ENCODE measurements at regions not wholly inside any gene's neighbourhood (a gene's known extent, or its start where the extent isn't known, plus 50 kb on each side); places are given as distances from the start of the nearest gene placed in this dataset.
"Not testable (repeated sequence)": the region's sequence is repeated elsewhere in the genome, so short reads cannot be mapped to it uniquely, and the experiment has no call there.

DNA sequence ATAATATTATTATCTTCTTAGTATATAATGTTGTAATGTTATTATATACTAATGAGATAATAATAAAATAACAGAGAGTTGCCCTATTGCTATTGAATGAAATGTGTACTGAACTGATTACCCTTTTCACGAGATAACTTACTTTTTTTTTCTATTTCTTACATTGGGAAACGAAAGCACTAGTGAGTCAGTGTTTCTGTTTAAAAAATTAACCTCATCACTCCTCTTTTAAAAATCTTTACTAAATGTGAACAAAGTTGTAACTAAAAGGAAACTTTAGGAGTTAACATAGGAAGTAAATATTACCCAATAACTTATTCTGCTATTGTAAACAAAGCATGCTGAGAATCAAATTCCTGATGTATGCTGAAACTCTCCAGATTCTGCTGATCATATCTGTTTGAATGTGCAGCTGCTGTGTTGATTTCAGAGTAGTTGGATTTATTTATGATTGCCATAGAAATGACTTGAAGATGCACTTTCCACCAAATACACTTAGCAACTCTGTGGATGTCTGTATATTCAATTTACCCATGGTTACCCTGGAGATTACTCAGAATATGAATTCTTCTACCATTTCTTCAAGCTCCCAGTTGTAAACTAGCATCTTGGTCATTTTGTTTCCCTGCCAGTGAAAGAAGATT lies 523.4 kb downstream of the TENT5A start:
- DNase-seq: no peak

DNA sequence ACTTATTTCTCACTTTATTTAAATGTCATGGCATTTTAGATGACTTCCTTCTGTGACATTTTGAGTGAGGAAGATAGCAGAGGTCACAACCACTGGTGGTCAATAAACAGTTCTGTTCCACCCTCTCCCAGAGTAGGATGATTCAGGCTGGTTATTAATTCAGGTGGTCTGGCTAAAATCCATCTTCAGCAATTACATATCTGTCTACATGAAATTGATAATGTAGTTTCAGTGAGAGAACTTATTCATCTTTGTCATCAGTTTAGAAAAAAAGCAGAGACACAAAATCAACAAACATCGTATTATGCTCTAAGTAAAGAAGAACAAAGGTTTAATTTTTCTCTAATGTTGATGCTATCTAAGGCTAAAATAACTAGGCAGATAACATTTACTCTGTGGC lies 525.5 kb downstream of the TENT5A start:
- DNase-seq: no peak

DNA sequence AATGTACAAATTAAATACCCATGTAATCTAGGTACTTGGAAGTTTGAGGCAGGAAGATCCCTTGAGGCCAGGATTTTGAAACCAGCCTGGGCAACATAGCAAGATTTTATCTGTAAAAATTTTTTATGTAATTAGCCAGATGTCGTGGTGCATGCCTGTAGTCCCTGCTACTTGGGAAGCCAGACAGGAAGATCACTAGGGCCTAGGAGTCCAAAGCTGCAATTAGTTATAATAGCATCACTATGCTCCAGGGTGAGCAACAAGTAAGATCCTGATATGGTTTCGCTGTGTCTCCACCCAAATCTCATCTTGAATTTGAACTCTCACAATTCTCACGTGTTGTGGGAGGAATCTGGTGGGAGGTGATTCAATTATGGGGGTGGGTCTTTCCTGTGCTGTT lies 535.8 kb downstream of the TENT5A start:
- DNase-seq: no peak

DNA sequence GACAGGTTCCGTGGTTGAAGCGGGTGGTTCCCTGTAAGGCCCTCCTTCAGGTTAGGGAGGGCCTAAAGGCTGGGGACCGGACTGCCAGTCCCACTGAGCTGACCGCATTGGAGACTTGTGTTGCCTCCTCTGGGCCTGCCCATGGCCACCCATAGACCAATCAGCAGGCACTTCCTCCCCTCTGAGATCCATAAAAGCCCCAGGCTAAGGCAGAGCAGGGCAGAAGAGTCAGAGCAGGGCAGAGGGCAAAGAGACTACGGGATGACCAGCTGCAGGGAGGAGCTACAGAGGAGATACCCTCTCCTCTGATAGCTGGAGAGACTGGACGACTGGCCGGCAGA lies 537.4 kb downstream of the TENT5A start:
- DNase-seq: no peak

DNA sequence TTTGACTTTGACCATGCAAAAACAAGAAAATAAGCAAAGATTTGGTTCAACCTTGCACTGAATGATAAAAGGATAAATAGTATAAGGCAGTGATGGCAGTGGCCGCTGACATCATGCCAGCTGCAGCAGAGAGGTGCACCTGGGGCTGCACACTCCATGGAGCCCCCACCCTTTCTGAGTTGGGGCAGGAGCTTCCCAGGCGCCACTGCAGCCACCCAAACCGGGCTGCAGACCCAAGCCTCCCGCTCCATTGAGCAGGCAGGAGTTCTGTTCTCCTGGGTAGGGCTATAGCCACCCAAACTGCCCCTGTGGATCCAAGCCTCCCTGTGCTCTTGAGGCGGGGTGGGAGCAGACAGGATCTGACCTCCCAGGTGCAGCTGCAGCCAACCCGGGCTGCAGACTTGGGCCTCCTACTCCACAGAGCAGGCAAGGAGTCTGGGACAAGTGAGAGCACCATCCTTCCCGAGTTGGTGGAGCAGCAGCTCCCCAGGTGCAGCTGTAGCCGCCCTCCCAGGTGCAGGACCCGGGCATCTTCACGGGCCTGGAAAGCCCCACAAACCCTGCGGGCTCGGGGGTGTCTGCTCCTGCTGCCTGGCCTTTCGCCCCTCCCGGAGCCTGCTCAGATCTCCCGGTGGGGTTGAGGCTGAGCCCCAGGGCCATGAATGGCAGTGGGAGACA lies 537.9 kb downstream of the TENT5A start:
- DNase-seq: no peak

DNA sequence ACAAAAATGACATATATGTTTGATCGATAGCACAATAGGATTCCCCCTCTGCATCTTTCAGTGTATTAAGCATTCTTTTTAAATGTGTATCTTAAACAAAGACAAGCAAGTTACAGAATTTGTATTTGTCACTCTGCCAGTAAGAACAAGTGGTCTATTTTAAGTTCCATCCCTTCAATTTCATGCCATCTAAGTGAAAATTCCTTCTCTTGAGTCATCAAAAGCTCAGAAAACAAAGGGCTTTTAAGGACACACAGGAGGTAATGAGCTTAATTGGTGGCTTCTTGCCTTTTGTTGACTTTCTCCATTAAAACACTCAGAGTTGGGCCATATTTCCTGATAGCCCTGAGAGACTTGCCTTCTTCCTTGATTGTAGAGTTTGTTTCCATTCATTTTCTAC lies 547.8 kb downstream of the TENT5A start:
- DNase-seq: no peak

DNA sequence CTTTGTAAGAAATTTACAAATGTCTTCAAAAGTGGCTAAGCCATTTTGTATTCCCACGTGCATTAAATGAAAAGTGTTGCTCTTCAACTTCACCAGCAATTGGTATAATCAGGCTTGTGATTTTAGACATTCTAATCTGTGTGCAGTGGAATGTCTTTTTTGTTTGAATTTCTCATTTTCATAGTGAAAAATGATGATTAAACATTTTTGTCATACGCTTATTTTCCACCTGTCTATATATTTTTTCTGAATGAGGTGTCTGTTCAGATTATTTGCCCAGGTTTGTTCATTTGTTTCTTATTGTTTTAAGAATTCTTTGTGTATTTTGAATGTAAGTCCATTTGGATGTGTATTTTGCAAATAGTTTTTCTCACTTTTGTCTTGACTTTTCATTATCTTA lies 558.1 kb downstream of the TENT5A start:
- DNase-seq: no peak

DNA sequence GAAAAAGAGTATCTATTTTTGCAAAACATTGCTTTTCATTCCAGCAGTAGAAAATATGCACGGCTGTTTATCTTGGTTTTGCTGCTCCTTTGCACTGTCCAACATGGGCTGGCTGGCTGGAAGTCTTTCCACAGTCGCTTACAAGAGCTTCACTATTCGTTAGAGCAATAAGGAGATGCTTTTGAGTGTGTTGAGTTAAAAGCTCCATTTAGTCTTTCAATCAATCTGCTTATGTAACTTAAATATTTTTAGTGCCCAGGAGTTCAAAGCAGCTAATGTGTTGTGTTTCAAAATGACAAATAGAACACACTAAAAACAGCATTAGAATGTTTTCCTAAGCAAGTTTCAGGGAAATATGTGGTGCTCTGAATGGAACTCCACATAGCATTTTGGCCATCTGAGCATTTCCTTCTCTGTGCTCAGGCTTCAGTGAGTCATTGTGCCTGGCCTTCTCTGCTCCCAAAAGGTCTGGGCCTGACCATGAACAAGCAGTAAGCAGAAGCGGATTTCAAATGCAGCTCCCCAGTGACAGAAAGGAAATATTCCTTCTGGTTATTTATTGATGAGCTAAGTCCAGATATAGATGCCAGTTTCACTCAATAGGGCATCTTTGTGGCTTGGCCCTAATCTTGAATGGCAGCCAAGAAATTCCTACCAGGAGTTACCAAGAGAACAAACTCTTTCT lies 580.3 kb downstream of the TENT5A start:
- DNase-seq: no peak

DNA sequence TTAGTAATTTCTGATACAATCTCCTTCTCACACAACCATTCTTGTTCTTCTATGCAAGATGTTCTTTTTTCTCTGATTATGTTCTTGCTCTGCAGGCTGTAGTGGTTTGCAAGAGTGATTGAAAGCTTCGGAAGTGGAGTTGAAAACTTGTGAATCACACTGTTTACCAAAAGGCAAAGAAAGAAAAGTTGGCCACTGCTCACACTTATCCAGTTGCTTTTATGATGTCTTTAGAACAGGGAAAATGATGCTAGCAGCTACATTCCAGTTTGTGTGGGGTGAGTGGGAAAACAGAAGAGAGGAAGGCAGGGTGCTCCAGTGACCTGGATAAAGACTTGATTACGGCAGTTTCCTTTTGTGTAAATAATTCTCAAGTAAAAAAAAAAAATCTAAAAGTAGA lies 583.3 kb downstream of the TENT5A start:
- DNase-seq: no peak

DNA sequence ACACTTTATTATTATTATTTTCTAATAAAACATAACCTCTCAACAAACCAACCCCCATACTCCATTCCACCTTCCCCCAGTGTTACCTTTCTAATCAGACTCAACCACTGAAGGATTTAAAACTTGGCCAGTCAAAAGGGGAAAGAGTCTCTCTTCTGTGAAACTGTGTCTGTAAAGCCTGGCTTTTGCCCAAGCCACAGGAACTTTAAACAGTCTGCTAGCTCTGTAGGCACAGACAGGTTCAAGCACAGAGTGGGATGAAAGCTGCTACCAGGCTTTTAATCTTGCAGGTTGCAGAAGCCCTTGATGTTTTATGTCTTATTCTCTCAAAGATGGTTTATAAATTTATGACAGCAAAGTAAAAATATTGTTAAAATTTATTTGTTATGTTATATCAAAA lies 585.7 kb downstream of the TENT5A start:
- no peak for DNase-seq

DNA sequence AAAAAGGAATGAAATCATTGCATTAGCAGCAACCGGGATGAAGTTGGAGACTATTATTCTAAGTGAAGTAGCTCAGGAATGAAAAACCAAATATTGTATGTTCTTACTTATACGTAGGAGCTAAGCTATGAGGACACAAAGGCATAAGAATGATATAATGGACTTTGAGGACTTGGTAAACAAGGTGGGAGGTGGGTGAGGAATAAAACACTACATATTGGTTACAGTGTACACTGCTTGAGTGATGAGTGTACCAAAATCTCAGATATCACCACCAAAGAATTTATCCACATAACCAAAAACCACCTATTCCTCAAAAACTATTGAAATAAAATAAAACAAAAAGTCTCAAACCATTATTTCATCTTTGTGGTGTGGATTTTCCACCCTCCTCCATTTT lies 593.5 kb downstream of the TENT5A start:
- no peak for DNase-seq

DNA sequence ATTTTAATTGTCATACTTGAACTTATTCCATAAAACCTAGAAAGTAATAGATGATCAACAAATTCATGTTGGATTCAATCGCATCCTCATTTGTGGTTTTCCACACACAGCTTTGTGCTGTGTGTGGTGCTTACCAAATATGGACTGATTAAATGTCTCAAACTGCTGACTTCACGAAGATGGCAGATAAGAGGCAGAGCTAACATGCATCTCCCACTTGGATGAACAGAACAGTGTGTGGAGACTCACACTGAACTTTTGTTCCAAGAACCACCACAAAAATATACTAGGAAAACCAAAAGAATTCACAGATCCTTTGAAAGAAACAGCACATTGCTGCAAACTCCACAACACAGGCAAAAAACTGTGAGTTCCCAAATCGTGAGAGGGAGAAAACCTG lies 603.7 kb downstream of the TENT5A start:
- DNase-seq: no peak

DNA sequence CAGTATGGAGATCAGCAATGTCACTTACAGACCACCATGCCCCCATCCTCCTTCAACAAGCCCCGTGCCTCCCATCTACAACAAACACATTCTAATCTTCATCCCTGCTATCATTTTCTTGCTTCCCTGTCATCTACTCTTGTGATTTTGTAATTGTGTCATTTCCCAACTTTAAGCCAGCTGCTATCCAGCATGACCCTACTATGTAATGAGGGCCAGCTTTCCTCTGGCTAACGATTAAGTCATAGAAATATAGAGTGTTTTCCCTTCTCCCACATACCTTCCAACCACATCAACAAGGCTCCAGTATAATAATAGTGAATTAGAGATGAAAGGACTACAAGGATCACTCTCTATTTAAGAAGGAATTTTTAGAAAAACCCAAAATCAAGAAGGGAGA lies 607.0 kb downstream of the TENT5A start:
- no peak for DNase-seq

DNA sequence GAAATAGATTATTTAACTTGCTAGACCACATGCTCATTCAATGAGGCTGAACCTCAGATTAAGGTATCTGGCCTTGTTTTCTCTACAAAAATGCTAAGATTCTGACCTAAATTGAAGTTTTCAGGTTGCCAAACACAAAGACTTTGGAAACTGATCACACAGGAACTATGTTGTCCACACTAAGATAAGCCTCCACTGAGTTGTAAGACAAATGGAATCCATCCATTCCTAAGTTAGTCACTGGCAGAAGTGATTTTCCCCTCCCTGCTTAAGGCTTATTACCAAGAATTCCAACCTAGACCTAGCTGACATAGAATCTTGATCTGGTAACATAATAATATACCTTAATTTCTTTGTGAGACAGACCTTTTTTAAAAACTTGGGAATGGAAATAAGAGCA lies 608.1 kb downstream of the TENT5A start:
- DNase-seq: no peak

DNA sequence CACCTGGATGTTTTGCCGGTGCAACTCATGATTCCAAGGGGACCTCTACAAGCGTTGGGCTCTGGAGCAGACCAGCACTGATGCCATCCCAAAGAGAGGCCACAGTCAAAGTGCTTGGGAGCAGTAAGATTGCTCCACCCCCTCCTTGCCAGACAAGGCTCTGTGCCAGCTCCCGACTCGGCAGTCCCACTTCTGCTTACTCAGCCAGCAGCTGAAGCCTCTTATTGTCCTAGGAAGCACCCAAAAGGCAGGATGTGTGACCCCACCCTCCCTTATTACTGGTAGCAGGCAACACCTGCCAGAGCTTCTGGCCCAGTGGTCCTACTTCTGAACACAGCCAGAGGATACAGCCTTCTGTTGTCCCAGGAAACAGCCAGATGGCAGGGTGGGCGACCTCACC lies 614.2 kb downstream of the TENT5A start:
- no peak for DNase-seq

DNA sequence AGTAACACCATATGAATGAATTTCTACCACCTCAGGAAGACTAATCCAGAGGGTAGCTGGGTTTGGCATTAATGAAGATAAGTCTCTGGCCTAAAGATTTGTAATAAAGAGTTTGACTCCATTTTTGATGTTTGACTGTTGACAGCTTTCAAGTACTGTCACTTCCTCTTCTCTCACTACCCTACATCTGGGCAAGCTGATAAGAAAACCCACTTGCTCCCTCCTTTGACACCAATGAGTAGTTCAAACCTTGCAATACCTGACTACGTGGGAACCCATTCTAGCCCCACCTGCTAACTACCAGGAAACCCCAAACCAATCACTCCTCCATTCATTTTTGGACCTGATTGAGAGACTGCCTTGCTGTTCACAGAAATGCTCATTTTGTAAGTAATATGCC lies 621.5 kb downstream of the TENT5A start:
- DNase-seq: no peak

DNA sequence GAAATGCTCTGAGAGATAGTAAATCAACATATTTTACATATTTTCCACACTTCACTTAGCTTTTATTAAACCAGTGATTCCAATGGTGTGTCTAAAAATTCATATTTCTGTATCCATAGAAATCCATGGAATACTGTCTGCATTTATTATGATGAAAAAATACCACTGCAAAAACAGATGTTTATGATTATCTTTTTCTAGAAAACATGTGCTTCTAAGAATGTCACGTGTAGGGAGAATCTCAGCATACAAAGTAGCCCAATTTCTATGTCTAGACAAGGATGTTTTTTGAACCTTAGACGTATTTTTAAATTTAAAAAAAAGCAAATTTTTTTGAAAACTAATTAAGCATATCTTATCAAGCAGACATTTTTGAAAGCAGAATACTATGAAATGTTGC lies 622.4 kb downstream of the TENT5A start:
- no peak for DNase-seq

DNA sequence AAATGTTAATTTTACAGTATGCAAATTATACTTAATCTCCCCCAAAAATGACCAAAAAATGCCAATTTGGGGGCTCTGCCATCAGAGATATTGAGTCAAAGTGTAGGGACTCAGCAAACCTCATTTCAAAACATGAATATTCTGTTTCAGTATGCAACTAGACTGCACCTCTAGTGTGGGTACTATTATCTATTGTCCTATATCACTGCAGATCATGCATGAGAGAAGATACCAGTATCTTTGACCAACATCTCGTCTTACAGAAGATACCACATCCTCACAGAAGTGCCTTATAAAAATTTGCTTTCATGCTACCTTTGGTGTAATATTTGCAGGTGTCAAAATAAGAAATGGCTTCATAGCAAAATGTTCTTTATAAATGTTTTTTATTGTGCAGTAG lies 623.8 kb downstream of the TENT5A start:
- DNase-seq: no peak

DNA sequence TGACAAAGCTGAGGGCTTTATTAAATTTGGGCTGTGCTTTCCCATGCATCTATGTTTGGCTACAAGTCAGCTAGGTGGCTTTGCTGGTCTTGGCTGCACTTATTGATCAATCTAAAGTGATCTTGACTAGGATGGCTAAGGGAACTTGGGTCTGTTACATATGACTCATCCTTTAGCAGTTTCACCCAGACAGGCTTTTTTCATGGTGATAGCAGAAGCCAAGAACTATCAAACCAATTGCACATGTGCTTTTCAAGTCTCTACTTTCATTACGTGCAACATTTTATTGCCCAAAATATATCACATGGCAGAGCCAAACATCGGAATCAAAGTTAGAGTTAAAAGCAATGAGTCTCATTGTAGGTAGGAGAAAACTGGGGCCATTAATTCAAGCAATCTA lies 626.3 kb downstream of the TENT5A start:
- DNase-seq: no peak

DNA sequence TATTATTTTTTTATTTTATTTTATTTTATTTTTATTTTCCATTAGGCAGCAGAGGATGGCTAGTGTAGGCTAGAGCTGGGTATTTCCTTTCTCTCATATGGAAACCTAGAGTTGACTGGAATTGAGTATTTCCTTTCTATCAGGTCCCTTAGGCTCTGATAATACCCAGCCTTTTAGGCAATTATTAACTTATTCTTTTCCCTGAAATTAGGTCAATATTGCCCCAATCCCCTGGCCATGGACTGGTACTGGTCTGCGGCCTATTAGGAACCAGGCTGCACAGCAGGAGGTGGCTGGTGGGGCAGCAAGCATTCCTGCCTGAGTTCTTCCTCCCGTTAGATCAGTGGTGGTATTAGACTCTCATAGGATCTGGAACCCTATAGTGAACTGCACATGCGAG lies 632.2 kb downstream of the TENT5A start:
- DNase-seq: no peak

DNA sequence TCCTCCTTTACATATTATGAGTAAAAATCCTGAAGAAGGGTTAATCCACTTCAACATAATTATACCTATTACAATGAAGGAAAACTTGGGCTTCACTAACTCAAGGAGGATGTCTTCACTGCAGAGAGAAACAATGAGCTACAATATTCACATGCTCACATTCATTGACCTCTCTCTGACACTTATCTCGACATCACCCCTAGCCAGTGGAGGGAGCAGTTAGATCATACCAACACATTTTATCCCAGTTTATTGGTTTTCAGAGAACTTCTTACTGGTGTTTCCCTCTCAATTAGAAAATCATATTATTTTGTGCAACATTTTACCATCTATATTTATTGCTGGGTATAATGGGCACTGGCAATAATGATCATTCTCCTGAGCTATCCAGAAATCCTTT lies 646.5 kb downstream of the TENT5A start:
- no peak for DNase-seq

DNA sequence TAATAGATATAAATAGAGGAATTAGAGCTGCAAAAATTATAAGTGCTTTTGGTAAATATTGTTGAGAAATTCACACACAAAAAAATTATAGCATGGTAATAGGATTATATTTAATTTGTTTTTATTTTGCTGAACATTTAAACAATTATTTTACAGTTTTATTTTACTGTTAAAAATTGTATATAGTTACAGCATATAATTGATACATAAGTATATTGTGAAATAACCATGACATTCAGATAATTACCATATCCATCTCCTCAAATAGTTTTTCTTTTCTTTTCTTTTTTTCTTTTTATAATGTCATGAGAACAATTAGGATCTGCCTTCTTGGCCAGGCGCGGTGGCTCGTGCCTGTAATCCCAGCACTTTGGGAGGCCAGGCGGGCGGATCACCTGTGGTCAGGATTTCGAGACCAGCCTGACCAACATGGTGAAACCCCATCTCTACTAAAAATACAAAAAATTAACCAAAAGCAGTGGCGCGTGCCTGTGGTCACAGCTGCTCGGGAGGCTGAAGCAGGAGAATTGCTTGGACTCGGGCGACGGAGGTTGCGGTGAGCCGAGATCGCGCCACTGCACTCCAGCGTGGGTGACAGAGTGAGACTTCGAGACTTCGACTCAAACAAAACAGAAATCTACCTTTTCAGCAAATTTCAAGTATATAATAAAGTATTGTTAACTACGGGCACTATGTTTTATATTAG lies 654.2 kb downstream of the TENT5A start:
- no peak for DNase-seq

DNA sequence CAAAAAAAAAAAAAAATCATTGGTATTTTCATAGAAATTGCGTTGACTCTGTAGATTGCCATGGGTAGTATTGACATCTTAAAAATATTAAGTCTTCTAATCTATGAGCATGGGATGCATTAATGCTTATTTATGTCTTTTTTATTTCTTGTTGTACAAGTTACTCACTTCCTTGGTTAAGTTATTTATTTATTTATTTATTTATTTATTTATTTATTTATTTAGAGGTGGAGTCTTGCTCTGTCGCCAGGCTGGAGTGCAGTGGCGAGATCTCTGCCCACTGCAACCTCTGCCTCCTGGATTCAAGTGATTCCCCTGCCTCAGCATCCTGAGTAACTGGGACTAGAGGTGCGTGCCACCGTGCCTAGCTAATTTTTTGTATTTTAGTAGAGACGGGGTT lies 656.0 kb downstream of the TENT5A start:
- DNase-seq: not testable (repeated sequence)

DNA sequence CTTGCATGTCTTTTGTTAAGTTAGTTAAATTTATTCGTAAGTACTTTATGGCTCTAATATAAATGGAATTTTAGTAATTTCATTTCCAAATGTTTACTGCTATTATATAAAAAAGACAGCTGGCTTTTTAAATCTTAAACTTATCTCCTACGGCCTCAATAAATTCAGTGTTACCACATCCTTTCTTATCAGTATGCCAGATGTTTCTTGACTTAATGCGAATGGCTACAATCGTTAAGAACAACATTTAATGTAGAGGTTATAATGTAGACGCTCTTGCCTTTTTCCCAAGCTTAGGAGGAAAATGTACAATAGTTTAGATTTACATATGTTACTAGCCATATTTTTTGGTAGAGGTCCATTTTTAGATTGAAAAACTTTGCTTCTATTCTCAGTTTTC lies 659.4 kb downstream of the TENT5A start:
- no peak for DNase-seq
